ENCODE measurements at regions not wholly inside any gene's neighbourhood (a gene's known extent, or its start where the extent isn't known, plus 50 kb on each side); places are given as distances from the start of the nearest gene placed in this dataset.
A peak's percentile ranks its signal among the peaks of the same experiment; 100 is the strongest.
"Not testable (repeated sequence)": the region's sequence is repeated elsewhere in the genome, so short reads cannot be mapped to it uniquely, and the experiment has no call there.

DNA sequence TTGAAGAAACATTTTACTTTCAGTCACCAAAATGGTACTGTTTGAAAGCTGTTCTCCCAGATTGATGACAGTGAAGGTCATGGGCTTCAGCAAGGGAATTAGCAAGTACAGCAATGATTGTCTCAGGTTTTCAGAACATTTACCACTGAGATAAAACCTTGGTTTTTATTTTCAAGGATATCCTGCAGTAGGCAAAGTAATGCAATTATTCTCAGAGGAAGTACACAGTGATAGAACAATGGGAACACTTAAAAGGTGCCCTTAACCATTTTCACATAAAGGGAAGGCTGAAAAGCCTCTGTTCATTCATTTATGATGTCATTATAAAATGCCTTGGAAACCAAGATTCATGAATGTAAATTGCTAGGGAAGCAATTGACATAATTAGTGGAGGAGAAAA, 471.8 kb upstream of the ACO1 start:
- Histone ChIP-seq H3K4me3 (ENCODE audit: low read length) (no peak overlapping the region), H3K9me3 (replicated peaks; ENCODE audit: insufficient read depth, low read length) (no peaks in the 10 kb centered on the region), H3K79me2 (ENCODE audit: low read length) (no peaks in the 10 kb centered on the region), H3K27ac (ENCODE audit: low read length) (no peak overlapping the region), H4K20me1 (ENCODE audit: insufficient read depth, low read length) (no peaks in the 10 kb centered on the region), H2AFZ (ENCODE audit: low read length) (no peak overlapping the region), H3K9me2 (replicated peaks; ENCODE audit: insufficient read depth, low read length) (no peaks in the 10 kb centered on the region), H3K4me2 (ENCODE audit: low read depth, low read length) (no peak overlapping the region), H3F3A (ENCODE audit: insufficient read depth, low read length) (peaks cover 10% of the 10 kb centered on the region), H3K27me3 (replicated peaks; ENCODE audit: insufficient read depth, low read length) (no peaks in the 10 kb centered on the region), H3K36me3 (replicated peaks; ENCODE audit: insufficient read depth, low read length) (no peaks in the 10 kb centered on the region), H3K9ac (ENCODE audit: low read length) (no peak overlapping the region), H3K4me1 (ENCODE audit: low read length) (peaks cover 9% of the 10 kb centered on the region; the same call in 1 of the 2 replicates)
- TF ChIP-seq EZH2phosphoT487 (IDR thresholded peaks at IDR 0.05; ENCODE audit: low read length) (no peak), EZH2 (optimal IDR thresholded peaks at IDR 0.05; ENCODE audit: low read depth, low read length) (no peak)
- TF ChIP-seq, protein P1, sequence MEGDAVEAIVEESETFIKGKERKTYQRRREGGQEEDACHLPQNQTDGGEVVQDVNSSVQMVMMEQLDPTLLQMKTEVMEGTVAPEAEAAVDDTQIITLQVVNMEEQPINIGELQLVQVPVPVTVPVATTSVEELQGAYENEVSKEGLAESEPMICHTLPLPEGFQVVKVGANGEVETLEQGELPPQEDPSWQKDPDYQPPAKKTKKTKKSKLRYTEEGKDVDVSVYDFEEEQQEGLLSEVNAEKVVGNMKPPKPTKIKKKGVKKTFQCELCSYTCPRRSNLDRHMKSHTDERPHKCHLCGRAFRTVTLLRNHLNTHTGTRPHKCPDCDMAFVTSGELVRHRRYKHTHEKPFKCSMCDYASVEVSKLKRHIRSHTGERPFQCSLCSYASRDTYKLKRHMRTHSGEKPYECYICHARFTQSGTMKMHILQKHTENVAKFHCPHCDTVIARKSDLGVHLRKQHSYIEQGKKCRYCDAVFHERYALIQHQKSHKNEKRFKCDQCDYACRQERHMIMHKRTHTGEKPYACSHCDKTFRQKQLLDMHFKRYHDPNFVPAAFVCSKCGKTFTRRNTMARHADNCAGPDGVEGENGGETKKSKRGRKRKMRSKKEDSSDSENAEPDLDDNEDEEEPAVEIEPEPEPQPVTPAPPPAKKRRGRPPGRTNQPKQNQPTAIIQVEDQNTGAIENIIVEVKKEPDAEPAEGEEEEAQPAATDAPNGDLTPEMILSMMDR (IDR thresholded peaks at IDR 0.05; ENCODE audit: low read length): no peak
- no peak for DNase-seq

DNA sequence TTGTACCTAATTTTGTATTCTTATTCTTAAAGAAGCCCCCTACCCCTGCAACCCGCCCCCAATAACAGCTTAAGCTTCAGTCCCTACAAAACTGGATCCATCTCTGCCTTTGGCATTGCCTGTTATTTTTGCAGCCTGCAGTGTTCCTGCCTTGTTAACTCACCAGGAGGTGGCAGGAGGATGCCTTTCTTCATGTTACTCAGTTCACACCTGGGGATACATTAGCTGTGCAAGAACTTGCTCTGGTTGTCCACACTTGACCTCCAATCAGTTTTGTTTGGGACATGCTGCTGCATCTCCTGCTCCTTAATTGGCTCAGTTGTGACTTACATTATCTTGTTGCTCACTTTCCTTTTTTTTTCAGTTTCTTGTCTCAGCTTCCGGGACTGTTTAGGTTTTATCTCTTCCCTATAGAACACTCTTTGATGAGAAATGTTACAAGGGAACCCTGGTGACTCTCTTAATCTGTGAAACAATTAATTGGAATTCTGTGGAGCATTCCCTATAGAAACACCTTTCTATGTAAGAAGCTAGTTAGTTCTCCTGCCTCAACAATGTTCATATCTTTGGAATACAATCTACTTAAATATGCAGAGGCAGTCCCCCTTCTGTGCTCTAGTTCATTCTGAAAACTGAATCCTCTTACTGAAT, 467.7 kb upstream of the ACO1 start:
- H3K79me2 ChIP-seq (ENCODE audit: low read length): no peaks in the 10 kb centered on the region
- no peaks in the 10 kb centered on the region for H3K27me3 ChIP-seq (replicated peaks; ENCODE audit: insufficient read depth, low read length)
- DNase-seq: peak; percentile 44

DNA sequence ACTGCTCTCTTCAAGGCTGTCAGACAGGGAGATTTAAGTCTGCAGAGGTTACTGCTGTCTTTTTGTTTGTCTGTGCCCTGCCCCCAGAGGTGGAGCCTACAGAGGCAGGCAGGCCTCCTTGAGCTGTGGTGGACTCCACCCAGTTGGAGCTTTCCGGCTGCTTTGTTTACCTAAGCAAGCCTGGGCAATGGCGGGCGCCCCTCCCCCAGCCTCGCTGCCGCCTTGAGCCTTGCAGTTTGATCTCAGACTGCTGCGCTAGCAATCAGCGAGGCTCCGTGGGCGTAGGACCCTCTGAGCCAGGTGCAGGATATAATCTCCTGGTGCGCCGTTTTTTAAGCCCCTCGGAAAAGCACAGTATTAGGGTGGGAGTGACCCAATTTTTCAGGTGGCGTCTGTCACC, 446.7 kb upstream of the ACO1 start:
- H3K27me3 ChIP-seq (replicated peaks; ENCODE audit: insufficient read depth, low read length); H3K36me3 ChIP-seq (replicated peaks; ENCODE audit: insufficient read depth, low read length): not testable (repeated sequence)

More for the DNA sequence above, 467.7 kb upstream of the ACO1 start:
- no peak overlapping the region for H2AFZ ChIP-seq (ENCODE audit: low read length)
- no peaks in the 10 kb centered on the region for H3K36me3 ChIP-seq (replicated peaks; ENCODE audit: insufficient read depth, low read length)
- no peak overlapping the region for H3K4me2 ChIP-seq (ENCODE audit: low read depth, low read length)
- no peaks in the 10 kb centered on the region for H3K9me2 ChIP-seq (replicated peaks; ENCODE audit: insufficient read depth, low read length)
- H3K9ac ChIP-seq (ENCODE audit: low read length): no peak overlapping the region
- H3F3A ChIP-seq (ENCODE audit: insufficient read depth, low read length): no peaks in the 10 kb centered on the region
- H3K9me3 ChIP-seq (replicated peaks; ENCODE audit: insufficient read depth, low read length): no peaks in the 10 kb centered on the region
- H4K20me1 ChIP-seq (ENCODE audit: insufficient read depth, low read length): no peaks in the 10 kb centered on the region
- TF ChIP-seq EZH2 (optimal IDR thresholded peaks at IDR 0.05; ENCODE audit: low read depth, low read length): no peak
- TF ChIP-seq, protein P1 (IDR thresholded peaks at IDR 0.05; ENCODE audit: low read length): peak; percentile 61
- no peak overlapping the region for H3K27ac ChIP-seq (ENCODE audit: low read length)
- no peak overlapping the region for H3K4me3 ChIP-seq (ENCODE audit: low read length)
- H3K4me1 ChIP-seq (ENCODE audit: low read length): no peaks in the 10 kb centered on the region

DNA sequence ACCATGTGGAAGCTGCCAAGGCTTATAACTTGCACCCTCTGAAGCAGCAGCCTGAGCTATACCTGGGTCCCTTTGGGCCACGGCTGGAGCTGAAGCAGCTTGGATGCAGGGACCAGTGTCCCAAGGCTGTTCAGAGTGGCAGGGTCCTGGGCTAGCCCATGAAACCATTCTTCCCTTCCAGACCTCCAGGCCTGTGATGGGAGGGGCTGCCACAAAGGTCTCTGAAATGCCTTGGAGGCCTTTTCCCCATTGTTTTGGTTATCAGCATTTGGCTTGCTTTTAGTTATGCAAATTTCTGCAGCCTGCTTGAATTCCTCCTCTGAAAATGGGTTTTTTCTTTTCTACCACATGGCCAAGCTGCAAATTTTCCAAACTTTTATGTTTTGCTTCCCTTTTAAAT, 433.7 kb upstream of the ACO1 start:
- Histone ChIP-seq H3K79me2 (ENCODE audit: low read length) (no peaks in the 10 kb centered on the region), H3K9me3 (replicated peaks; ENCODE audit: insufficient read depth, low read length) (no peaks in the 10 kb centered on the region), H3K9me2 (replicated peaks; ENCODE audit: insufficient read depth, low read length) (no peaks in the 10 kb centered on the region), H3K4me2 (ENCODE audit: low read depth, low read length) (no peak overlapping the region), H3F3A (ENCODE audit: insufficient read depth, low read length) (no peaks in the 10 kb centered on the region), H4K20me1 (ENCODE audit: insufficient read depth, low read length) (no peaks in the 10 kb centered on the region), H3K4me1 (ENCODE audit: low read length) (0 out of 2 replicates have a peak, but pooled peaks cover 3% of the 10 kb centered on the region), H3K9ac (ENCODE audit: low read length) (no peak overlapping the region), H3K27me3 (replicated peaks; ENCODE audit: insufficient read depth, low read length) (no peaks in the 10 kb centered on the region), H3K27ac (ENCODE audit: low read length) (no peak overlapping the region), H2AFZ (ENCODE audit: low read length) (no peak overlapping the region), H3K36me3 (replicated peaks; ENCODE audit: insufficient read depth, low read length) (no peaks in the 10 kb centered on the region), H3K4me3 (ENCODE audit: low read length) (no peak overlapping the region)
- no peak for TF ChIP-seq EZH2phosphoT487 (IDR thresholded peaks at IDR 0.05; ENCODE audit: low read length)
- no peak for TF ChIP-seq EZH2 (optimal IDR thresholded peaks at IDR 0.05; ENCODE audit: low read depth, low read length)
- TF ChIP-seq, protein P1 (IDR thresholded peaks at IDR 0.05; ENCODE audit: low read length): no peak
- DNase-seq: no peak

More for the DNA sequence above, 446.7 kb upstream of the ACO1 start:
- H3K4me2 ChIP-seq (ENCODE audit: low read depth, low read length); H4K20me1 ChIP-seq (ENCODE audit: insufficient read depth, low read length); H2AFZ ChIP-seq (ENCODE audit: low read length); H3K9me3 ChIP-seq (replicated peaks; ENCODE audit: insufficient read depth, low read length); H3K9ac ChIP-seq (ENCODE audit: low read length); H3F3A ChIP-seq (ENCODE audit: insufficient read depth, low read length); DNase-seq; H3K79me2 ChIP-seq (ENCODE audit: low read length); H3K27ac ChIP-seq (ENCODE audit: low read length); H3K9me2 ChIP-seq (replicated peaks; ENCODE audit: insufficient read depth, low read length); H3K4me3 ChIP-seq (ENCODE audit: low read length); H3K4me1 ChIP-seq (ENCODE audit: low read length): not testable (repeated sequence)
